ENCODE measurements at regions not wholly inside any gene's neighbourhood (a gene's known extent, or its start where the extent isn't known, plus 50 kb on each side); places are given as distances from the start of the nearest gene placed in this dataset.

GRCh38 chr9:78865737-78866136, 568.8 kb downstream of the PSAT1 start:
- no peaks in the 10 kb centered on the region for H3K27me3 ChIP-seq
- H3K9me3 ChIP-seq: no peaks in the 10 kb centered on the region
- H3K4me3 ChIP-seq: no peak overlapping the region
- H3K36me3 ChIP-seq: no peaks in the 10 kb centered on the region
- WGBS, 3 donors: 90 to 93% (median 91%) methylated on average over 2 of the region's 2 CpGs
- no peaks in the 10 kb centered on the region for H3K4me1 ChIP-seq (ENCODE audit: insufficient read depth)
- no peak for DNase-seq
- intact Hi-C loops (cut with DNase I): no loop called here
- TF ChIP-seq POLR2A (IDR thresholded peaks at IDR 0.05): no peak
- TF ChIP-seq EP300 (IDR thresholded peaks at IDR 0.05): no peak
- TF ChIP-seq CTCF (IDR thresholded peaks at IDR 0.05): no peak
- no peak overlapping the region for H3K27ac ChIP-seq

- Histone ChIP-seq H3K9me3 (no peaks in the 10 kb centered on the region), H3K27ac (no peak overlapping the region), H3K27me3 (no peaks in the 10 kb centered on the region), H3K4me3 (no peak overlapping the region), H3K36me3 (no peaks in the 10 kb centered on the region), H3K4me1 (ENCODE audit: insufficient read depth) (no peaks in the 10 kb centered on the region)
- TF ChIP-seq CTCF (IDR thresholded peaks at IDR 0.05) (no peak), EP300 (IDR thresholded peaks at IDR 0.05) (no peak), POLR2A (IDR thresholded peaks at IDR 0.05) (no peak)
- intact Hi-C loops (cut with DNase I): no loop called here
- DNase-seq: no peak
- WGBS, 3 donors: 40 to 52% (median 47%) methylated on average over 6 of the region's 6 CpGs
Observed at GRCh38 chr9:78866207-78867132, 569.5 kb downstream of the PSAT1 start.

GRCh38 chr9:78871086-78871451, 574.1 kb downstream of the PSAT1 start:
- DNase-seq: no peak
- TF ChIP-seq CTCF (IDR thresholded peaks at IDR 0.05) (no peak), POLR2A (IDR thresholded peaks at IDR 0.05) (no peak), EP300 (IDR thresholded peaks at IDR 0.05) (no peak)
- Histone ChIP-seq H3K9me3 (no peaks in the 10 kb centered on the region), H3K36me3 (no peaks in the 10 kb centered on the region), H3K27me3 (no peaks in the 10 kb centered on the region), H3K4me3 (no peak overlapping the region), H3K27ac (no peak overlapping the region), H3K4me1 (ENCODE audit: insufficient read depth) (no peaks in the 10 kb centered on the region)
- intact Hi-C loops (cut with DNase I): no loop called here

- intact Hi-C loops (cut with DNase I): no loop called here
- Histone ChIP-seq H3K27ac (no peak overlapping the region), H3K4me1 (ENCODE audit: insufficient read depth) (no peaks in the 10 kb centered on the region), H3K27me3 (no peaks in the 10 kb centered on the region), H3K4me3 (no peak overlapping the region), H3K36me3 (no peaks in the 10 kb centered on the region), H3K9me3 (no peaks in the 10 kb centered on the region)
- DNase-seq: no peak
- WGBS, 3 donors: 45 to 61% (median 49%) methylated on average over 4 of the region's 4 CpGs
- TF ChIP-seq POLR2A (IDR thresholded peaks at IDR 0.05) (no peak), EP300 (IDR thresholded peaks at IDR 0.05) (no peak), CTCF (IDR thresholded peaks at IDR 0.05) (no peak)
Observed at GRCh38 chr9:78871452-78872331, 574.8 kb downstream of the PSAT1 start.

All from ovary (tissue), 7 donors.